Renal pelvis (tissue), 1 donor: ENCODE measurements at regions not wholly inside any gene's neighbourhood (a gene's known extent, or its start where the extent isn't known, plus 50 kb on each side); places are given as distances from the start of the nearest gene placed in this dataset.
"Not testable (repeated sequence)": the region's sequence is repeated elsewhere in the genome, so short reads cannot be mapped to it uniquely, and the experiment has no call there.

ENCODE experiments used
- DNase-seq: peaks from one replicate; pipeline ENCODE4 v3.0.0-alpha.2; 2013

DNA sequence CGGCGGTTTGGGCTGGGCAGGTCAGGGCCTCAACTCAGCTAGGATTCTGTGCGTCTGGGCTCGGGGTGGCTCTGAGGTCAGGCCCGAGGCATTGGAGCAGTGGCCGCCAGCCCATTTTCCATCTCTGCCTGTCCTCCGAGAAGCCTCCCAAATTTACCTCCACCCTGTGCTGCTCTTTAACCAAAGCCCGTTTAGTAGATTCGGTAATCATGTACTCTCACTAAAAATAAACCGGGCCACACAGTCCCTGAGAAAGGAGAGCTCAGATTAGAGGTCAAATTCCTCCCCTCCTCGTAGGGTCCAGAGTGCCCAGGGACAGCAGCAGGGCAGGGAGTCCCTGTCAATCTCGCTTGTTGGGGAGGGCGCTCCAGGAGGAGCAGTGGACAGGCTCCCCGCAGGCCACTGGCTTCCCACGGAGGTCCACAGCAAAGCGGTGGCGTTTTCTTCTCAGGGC, 88.7 kb upstream of the CHST15 start:
- no peak for DNase-seq

DNA sequence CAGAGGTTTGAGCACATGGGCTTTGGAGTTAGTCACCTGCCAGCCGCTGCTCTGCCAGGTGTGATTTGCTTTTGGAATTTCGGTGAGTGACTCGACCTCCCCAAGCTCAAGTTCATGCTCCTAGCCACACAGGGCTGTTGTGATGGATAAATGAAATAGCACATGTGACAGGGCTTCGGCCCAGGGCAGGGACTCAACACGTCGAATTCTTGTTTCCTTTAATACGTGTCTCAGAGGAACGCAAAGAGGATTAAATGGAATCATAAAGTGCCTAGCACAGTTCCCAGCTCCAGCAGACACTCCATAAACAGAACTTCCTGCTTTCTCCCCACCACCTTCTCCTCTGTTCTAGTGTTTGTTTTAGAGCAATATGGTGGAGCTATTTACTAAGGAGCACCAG, 88.3 kb upstream of the CHST15 start:
- DNase-seq = no peak

GRCh38 chr10:124180947-124181549, 87.7 kb upstream of the CHST15 start:
- DNase-seq = no peak

GRCh38 chr10:124180044-124180745, 86.8 kb upstream of the CHST15 start:
- DNase-seq = no peak

- no peak for DNase-seq
Observed at GRCh38 chr10:124179308-124180043, 86.1 kb upstream of the CHST15 start.

DNA sequence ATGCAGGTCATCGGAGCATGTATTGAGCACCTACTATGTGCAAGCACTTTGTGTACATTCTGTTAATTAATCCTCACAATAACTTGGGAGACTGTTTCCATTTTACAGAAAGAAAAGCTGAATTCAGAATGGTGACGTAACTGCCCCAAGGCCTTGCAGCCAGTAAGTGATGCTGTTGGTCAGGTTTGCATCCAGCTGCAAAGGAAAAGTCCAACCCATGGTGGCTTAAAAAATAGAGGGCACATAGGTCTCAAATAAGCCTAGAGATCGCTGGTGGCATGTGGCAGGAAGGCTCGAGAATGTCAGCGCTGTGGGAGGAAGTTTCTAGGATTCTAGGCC, 83.8 kb upstream of the CHST15 start:
- DNase-seq = no peak

DNA sequence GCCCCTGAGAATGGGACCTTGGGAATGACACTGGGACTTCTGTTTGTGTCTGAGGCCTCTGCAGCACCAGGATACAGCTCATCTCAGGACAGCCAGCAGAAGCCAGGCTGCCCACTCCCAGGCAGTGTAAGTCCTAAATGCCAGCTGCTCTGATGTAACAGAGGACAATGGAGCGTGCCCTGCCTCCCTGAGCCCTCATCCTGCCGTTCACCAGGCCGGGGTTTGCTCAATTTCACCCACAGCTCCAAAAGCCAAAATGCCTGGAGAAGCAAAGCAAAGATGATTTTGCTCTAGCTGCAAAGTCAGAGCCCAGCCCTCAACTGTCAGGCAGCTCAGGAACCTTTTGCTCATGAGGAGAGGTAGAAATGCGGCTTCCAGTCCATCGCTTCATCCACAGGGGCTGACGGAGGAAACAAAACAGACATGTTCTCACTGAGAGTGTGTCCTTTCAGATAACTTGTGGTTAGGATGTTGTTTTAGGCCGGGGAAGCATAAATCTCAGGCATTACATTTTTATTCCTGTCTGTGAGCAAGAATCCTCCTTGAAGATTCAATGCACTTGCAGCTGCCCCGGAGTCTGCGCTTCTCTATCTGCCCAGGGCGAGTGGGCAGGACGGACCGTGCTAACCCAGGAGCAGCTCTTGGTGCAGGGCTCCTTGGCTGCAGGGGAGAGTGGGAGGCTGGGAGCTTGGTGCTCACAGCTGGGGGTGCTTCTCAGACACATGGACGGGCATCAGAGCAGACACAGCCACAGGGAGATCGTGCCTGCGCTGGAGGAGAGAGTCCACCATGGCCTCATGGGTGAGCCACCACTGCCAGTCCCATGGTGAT, 83.2 kb upstream of the CHST15 start:
- DNase-seq = no peak

DNA sequence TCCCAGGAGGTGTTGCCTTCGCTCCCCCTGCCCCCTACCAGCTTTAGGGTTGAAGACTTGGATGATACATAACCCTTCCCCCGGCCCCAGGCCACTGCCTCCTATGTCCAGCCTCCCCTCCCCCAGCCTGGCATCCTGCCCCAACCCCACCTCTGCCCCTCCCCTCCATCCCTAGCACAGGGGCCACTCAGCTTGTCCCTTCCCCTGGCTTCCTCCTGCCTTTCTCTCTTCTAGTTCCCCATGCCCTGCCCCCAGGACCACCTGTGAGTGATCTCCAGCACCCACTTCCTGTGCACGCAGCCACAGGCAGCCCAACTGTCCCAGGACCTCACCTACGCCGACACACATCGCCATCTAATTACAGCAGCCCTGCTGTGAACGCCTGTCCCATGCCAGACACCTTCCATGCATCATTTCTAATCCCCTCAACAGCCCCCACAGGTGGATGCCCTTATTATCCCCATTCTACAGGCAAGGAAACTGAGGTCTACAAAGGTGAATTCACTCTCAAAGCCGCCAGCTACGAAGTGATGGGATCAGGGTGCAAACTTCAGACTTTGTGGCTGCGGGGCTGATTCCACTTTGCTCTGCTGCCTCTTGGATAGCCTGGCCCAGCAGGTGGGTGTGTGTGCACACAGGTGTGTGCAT, 82.4 kb upstream of the CHST15 start:
- no peak for DNase-seq

DNA sequence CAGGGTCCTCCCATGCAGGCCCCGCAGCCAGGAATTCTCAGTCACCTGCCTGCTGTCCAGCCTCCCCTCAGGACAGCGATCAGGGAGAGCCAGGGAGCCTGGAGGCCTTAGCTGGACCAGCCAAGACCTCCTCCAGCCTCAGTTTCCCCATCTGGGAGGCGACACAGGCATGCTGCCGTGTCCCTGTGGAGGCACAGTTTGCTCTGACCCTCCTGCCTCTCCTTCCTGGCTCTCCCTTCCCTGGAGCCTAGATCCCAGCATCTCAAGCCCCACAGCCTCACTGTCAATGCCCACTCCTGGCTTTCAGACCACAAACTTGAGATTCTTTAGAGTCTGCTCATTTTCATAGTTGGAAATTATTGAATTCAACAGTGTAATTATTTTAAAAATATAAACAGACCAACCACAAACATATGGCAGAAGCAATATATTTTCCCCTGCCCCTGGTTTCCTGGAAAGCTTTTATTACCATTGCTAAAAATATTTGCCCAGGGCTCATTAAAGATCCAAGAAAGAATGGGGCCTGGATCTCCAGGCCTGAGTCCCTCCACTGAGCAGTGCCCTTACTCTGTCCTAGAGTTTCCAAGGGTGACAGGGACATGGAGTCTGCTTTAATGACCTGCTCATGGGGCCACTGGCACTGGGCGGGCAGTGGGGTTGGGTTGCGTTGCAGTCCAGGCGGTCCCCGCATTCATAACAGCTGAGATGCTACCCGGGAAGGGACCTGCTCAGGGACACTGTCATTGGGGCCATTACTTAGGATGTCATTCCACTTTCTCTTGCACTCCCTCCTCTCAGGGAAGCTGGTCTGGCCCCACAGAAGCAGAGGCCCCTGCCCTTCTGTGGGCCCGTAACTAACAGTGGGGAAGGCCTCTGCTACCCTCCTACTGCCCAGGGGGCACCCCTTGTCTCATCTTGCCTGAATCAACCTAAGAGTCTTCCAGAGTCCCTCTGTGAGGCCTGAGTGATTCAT, 81.6 kb upstream of the CHST15 start:
- DNase-seq = no peak

GRCh38 chr10:124174071-124174566, 80.7 kb upstream of the CHST15 start:
- no peak for DNase-seq

- DNase-seq = no peak
Observed at GRCh38 chr10:124173298-124173900, 80.0 kb upstream of the CHST15 start.

- DNase-seq = peak; percentile 52
Observed at GRCh38 chr10:124172181-124172916, 79.0 kb upstream of the CHST15 start.

GRCh38 chr10:124171561-124171960, 78.2 kb upstream of the CHST15 start:
- no peak for DNase-seq

DNA sequence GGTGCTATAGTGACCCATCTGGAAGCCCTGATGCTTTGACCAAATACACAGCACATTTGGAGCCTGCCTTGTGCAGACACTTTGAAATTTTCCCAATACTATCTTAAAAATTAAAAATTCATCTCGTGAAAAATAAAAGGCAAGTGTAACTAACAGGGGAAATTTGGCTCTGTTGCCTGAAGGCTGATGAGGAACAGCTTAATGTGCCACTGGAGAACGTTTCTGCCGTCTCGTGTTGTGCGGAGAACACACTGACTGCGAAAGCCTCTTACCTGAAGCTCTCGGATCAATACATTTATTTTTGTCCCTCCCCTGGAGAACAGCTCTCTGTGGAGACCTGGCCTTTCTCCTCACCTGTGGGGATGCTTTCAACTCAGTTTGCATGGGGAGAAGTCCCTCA, 77.2 kb upstream of the CHST15 start:
- no peak for DNase-seq

DNA sequence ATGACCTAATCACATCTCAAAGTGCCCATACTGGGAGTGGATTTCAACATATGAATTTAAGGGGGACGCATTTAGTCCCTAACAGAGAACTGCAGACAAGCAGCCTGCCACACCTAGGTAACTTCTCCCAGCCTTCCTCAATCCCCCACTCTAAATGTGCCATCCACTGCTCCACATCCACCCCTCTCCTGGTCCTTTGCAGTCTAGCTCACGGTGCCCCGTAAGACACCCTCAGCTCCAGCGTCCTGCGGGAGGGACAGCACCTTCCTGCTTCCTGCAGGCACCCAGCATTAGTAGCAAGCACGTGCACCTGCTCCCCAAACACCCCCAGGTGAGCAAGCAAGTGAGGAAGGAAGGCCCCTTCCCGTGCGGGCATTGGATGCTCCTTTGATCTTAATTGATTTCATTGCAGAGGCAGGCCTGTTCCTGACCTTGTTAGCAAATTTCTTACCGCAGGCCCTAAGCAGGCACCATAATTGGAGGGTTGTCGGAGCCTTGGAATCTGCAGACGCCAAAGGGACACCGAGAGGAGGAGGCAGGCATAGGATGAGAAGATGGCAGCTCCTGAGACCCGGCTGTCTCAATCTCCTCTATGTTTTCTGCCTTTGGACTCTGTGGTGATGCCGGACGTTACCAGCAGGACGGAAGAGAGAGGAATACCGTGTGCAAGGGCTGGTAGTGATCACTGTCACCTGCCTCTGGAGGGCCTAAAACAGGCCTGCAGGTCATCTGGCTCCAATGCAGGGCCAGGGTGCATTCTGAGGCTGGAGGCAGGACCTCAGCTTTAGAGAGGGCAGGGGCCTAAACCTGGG, 75.8 kb upstream of the CHST15 start:
- no peak for DNase-seq

GRCh38 chr10:124168581-124168980, 75.2 kb upstream of the CHST15 start:
- no peak for DNase-seq

- not testable (repeated sequence) for DNase-seq
Observed at GRCh38 chr10:124167925-124168324, 74.5 kb upstream of the CHST15 start.

- DNase-seq = no peak
Observed at GRCh38 chr10:124166431-124167125, 73.2 kb upstream of the CHST15 start.
